GM10248 (cell line): ENCODE measurements at regions not wholly inside any gene's neighbourhood (a gene's known extent, or its start where the extent isn't known, plus 50 kb on each side); places are given as distances from the start of the nearest gene placed in this dataset.

Experiments used
- CTCF ChIA-PET: fragments of 300-600 bp; sonication (Branson Sonifier 250); formaldehyde crosslinking; extraction: SDS; loops from one replicate; lab custom pipeline; 2021; ENCODE audit warnings: antibody characterized with exemption; lab: Yijun Ruan, JAX
- POLR2A ChIA-PET: fragments of 350-650 bp; sonication (Branson Sonifier 250); formaldehyde crosslinking; extraction: SDS; loops from one replicate; lab custom pipeline; 2020; ENCODE audit warnings: antibody characterized with exemption; lab: Yijun Ruan, JAX
- DNase-seq: peaks from one replicate; pipeline ENCODE4 v3.0.0; 2012; ENCODE audit errors: extremely low spot score
- TF ChIP-seq, protein P1 (sequence below): IDR thresholded peaks from 2 replicates; pipeline ENCODE4 v1.5.1; 2012; ENCODE audit warnings: mild to moderate bottlenecking, low read depth; ENCODE audit errors: extremely low read depth, missing control alignments, control extremely low read depth

DNA sequence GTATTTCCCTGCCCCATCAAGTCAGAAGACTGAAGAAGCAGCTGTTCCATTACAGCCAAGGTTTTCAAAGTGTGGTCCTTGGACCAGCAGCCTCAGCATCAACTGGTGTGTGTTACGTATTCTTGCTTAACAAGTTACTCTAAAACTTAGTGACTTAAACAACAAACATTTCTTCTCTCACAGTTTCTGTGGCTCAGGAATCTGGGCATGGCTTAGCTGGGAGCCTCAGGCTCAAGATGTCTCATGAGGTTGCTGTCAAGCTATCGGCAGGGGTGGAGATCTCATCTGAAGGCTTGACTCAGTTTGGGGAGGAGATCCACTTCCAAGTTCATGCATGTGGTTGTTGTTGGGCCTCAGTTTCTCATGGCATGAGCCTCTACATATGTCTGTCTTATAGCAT is 174.5 kb downstream of the KTN1 start:
- DNase-seq: no peak
- TF ChIP-seq, protein P1, sequence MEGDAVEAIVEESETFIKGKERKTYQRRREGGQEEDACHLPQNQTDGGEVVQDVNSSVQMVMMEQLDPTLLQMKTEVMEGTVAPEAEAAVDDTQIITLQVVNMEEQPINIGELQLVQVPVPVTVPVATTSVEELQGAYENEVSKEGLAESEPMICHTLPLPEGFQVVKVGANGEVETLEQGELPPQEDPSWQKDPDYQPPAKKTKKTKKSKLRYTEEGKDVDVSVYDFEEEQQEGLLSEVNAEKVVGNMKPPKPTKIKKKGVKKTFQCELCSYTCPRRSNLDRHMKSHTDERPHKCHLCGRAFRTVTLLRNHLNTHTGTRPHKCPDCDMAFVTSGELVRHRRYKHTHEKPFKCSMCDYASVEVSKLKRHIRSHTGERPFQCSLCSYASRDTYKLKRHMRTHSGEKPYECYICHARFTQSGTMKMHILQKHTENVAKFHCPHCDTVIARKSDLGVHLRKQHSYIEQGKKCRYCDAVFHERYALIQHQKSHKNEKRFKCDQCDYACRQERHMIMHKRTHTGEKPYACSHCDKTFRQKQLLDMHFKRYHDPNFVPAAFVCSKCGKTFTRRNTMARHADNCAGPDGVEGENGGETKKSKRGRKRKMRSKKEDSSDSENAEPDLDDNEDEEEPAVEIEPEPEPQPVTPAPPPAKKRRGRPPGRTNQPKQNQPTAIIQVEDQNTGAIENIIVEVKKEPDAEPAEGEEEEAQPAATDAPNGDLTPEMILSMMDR: no peak
- ChIA-PET POLR2A (no interaction called here), CTCF (interaction anchor here (1.2 to 1.4 kb wide), 2 partner anchors 15 to 22 kb away, joined by 3 to 5 read pairs; no protein-coding TSS in a partner anchor)

DNA sequence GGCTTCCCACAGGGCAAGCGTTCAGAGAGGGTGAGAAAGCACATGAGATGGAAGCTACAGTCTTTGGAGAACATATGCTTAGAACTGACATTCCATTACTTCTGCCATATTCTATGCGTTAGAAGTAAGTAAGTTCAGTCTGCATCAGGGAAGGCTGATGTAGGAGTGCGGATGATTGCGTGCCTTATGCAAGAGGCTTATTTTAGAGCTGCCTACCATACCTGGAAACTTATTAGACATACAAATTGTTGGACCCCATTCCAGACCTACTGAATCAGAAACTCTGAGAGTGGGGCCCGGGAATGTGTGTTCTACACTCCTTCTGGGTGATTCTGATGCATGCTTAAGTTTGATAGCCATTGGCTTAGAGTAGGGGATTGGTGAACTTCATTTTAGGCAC is 174.9 kb downstream of the KTN1 start:
- DNase-seq: no peak
- ChIA-PET CTCF (interaction anchor here (1.4 kb wide), 1 partner anchor 15 kb away, joined by 5 read pairs; no protein-coding TSS in a partner anchor), POLR2A (no interaction called here)
- TF ChIP-seq, protein P1: no peak

DNA sequence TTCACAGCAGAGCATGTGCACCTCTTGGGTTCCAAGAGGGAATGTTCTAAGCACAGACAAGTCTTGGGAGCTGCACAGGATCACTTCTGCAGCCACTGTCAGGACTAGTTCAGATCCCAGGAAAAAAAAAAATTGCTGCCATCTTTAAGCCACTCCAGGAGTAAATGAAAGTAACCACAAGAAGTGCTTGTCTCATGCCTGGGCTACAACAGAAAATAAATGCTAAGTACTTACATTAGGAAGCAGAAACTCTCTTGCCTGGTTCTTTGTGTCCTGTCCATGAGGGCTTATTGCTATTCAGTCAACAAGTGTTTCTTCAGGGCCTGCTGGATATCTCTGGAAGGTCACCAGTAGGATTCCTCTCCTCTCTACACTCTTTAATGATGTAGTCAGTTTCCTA is 176.1 kb downstream of the KTN1 start:
- ChIA-PET CTCF (no interaction called here), POLR2A (interaction anchor here (0.6 kb wide), 1 partner anchor 11 kb away, joined by 5 read pairs; no protein-coding TSS in a partner anchor)
- no peak for DNase-seq
- TF ChIP-seq, protein P1: no peak

DNA sequence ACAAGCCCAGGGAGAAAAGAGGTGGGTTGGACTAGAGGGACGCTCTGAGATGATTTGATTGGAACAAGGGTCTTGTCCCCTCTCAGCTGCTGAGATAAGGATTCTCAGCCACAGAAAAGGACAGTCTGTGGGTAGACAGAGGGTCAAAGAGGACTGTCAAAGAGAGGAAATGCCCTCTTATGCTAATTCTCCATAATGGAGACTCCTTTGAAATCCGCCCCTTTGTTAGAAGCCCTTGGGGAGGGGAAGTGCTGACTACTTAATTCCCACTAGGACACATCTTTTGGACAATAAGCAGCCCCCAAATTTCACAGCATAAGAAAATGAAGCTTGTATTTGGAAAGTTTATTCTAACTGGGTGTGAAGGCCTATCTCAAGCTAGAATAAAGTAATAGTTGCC is 176.6 kb downstream of the KTN1 start:
- CTCF ChIA-PET: no interaction called here
- POLR2A ChIA-PET: interaction anchor here (0.6 kb wide), 1 partner anchor 11 kb away, joined by 5 read pairs; no protein-coding TSS in a partner anchor
- TF ChIP-seq, protein P1: no peak
- no peak for DNase-seq

DNA sequence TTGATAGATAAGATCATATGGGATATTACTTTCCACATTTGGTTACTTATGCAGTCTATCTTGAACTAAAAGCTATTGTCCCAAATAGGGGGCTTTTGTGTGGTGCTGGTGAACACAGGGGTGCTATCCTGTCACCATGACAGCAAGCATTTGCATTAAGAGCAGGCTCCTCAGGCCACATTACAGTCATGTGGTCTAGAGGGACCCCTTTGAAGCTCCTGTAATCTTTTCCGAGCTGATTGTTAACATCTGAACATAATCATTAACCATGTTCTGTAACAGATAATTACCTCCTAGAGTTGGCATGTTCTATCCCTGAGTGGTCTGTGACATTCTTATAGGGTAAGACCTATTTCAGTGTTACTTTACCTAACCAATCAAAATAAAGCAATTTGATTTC is 178.8 kb downstream of the KTN1 start:
- TF ChIP-seq, protein P1: no peak
- ChIA-PET POLR2A (no interaction called here), CTCF (interaction anchor here (0.6 to 4.3 kb wide), 3 partner anchors 11 to 702 kb away, joined by 3 to 16 read pairs (median 3); no protein-coding TSS in a partner anchor)
- no peak for DNase-seq

DNA sequence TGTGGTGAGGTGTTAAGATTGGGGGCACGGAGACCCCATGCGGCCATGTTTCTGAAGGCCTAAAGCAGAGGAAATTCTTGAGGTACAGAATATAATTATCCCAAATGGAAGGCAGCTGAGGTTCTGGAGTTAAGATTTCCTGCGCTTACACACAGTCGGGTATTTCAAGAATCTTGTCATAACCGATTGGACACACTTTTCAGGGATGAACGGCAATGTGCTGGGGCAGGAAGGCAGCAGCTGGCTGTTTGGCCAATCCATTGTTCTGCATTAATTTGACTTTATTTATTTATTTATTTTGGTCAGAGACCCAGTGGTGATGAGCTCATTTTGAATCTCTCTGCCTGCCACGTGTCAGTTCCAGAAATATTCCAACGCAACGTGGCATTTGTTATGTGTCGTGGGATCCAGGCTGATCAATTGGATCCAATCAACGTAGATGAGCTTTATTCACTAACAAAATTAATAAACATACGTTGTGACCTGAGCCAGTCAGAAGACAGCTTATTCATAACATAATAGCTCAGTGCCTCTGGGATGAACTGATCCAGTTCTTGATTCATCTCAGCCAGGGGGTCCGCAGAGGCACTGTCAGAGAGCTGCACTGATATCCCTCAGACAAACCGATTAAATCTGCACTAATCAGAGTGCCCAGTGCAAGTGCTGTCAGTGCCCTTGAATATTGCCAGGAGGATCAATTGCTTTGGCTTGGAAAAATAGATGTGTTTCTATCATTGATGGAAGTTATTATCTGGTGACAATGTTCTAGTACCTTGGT is 181.0 kb downstream of the KTN1 start:
- TF ChIP-seq, protein P1: no peak
- ChIA-PET CTCF (interaction anchor here (1.0 to 4.3 kb wide), 6 partner anchors 9 to 729 kb away, joined by 3 to 16 read pairs (median 4); no protein-coding TSS in a partner anchor), POLR2A (no interaction called here)
- DNase-seq: no peak
